ENCODE measurements at regions not wholly inside any gene's neighbourhood (a gene's known extent, or its start where the extent isn't known, plus 50 kb on each side); places are given as distances from the start of the nearest gene placed in this dataset.

GRCh38 chr3:78048698-78049097 lies 1008.8 kb downstream of the ROBO2 start:
- H3K36me3 ChIP-seq (ENCODE audit: control insufficient read depth in 1 of 2, insufficient read depth in 2 of 2, low read length in 2 of 2) = no peaks in the 10 kb centered on the region
- no peaks in the 10 kb centered on the region for H3K27me3 ChIP-seq (ENCODE audit: low read depth, low read length)
- H3K9me3 ChIP-seq (ENCODE audit: control insufficient read depth in 1 of 2, low read length in 2 of 2) = no peaks in the 10 kb centered on the region
- H3K27ac ChIP-seq (ENCODE audit: low read length) = no peak overlapping the region
- H3K4me3 ChIP-seq (ENCODE audit: low read depth in 1 of 2, low read length in 2 of 2) = no peak overlapping the region
- H3K4me1 ChIP-seq (ENCODE audit: control insufficient read depth in 1 of 2, insufficient read depth in 2 of 2, low read length in 2 of 2) = no peaks in the 10 kb centered on the region

GRCh38 chr3:78049521-78049920 lies 1009.6 kb downstream of the ROBO2 start:
- no peaks in the 10 kb centered on the region for H3K4me1 ChIP-seq (ENCODE audit: control insufficient read depth in 1 of 2, insufficient read depth in 2 of 2, low read length in 2 of 2)
- H3K27me3 ChIP-seq (ENCODE audit: low read depth, low read length) = no peaks in the 10 kb centered on the region
- H3K27ac ChIP-seq (ENCODE audit: low read length) = no peak overlapping the region
- no peaks in the 10 kb centered on the region for H3K36me3 ChIP-seq (ENCODE audit: control insufficient read depth in 1 of 2, insufficient read depth in 2 of 2, low read length in 2 of 2)
- H3K9me3 ChIP-seq (ENCODE audit: control insufficient read depth in 1 of 2, low read length in 2 of 2) = no peaks in the 10 kb centered on the region
- no peak overlapping the region for H3K4me3 ChIP-seq (ENCODE audit: low read depth in 1 of 2, low read length in 2 of 2)

GRCh38 chr3:78050276-78051065 lies 1010.6 kb downstream of the ROBO2 start:
- Histone ChIP-seq H3K36me3 (ENCODE audit: control insufficient read depth in 1 of 2, insufficient read depth in 2 of 2, low read length in 2 of 2) (no peaks in the 10 kb centered on the region), H3K9me3 (ENCODE audit: control insufficient read depth in 1 of 2, low read length in 2 of 2) (no peaks in the 10 kb centered on the region), H3K27me3 (ENCODE audit: low read depth, low read length) (no peaks in the 10 kb centered on the region), H3K4me1 (ENCODE audit: control insufficient read depth in 1 of 2, insufficient read depth in 2 of 2, low read length in 2 of 2) (no peaks in the 10 kb centered on the region), H3K4me3 (ENCODE audit: low read depth in 1 of 2, low read length in 2 of 2) (no peak overlapping the region), H3K27ac (ENCODE audit: low read length) (no peak overlapping the region)

GRCh38 chr3:78052746-78053145 lies 1012.8 kb downstream of the ROBO2 start:
- H3K4me1 ChIP-seq (ENCODE audit: control insufficient read depth in 1 of 2, insufficient read depth in 2 of 2, low read length in 2 of 2) = no peaks in the 10 kb centered on the region
- no peaks in the 10 kb centered on the region for H3K36me3 ChIP-seq (ENCODE audit: control insufficient read depth in 1 of 2, insufficient read depth in 2 of 2, low read length in 2 of 2)
- H3K9me3 ChIP-seq (ENCODE audit: control insufficient read depth in 1 of 2, low read length in 2 of 2) = no peaks in the 10 kb centered on the region
- no peak overlapping the region for H3K4me3 ChIP-seq (ENCODE audit: low read depth in 1 of 2, low read length in 2 of 2)
- H3K27me3 ChIP-seq (ENCODE audit: low read depth, low read length) = no peaks in the 10 kb centered on the region
- H3K27ac ChIP-seq (ENCODE audit: low read length) = no peak overlapping the region

GRCh38 chr3:78066287-78066686 lies 1026.4 kb downstream of the ROBO2 start:
- H3K27me3 ChIP-seq (ENCODE audit: low read depth, low read length) = no peaks in the 10 kb centered on the region
- no peaks in the 10 kb centered on the region for H3K36me3 ChIP-seq (ENCODE audit: control insufficient read depth in 1 of 2, insufficient read depth in 2 of 2, low read length in 2 of 2)
- H3K27ac ChIP-seq (ENCODE audit: low read length) = no peak overlapping the region
- no peaks in the 10 kb centered on the region for H3K4me1 ChIP-seq (ENCODE audit: control insufficient read depth in 1 of 2, insufficient read depth in 2 of 2, low read length in 2 of 2)
- no peak overlapping the region for H3K4me3 ChIP-seq (ENCODE audit: low read depth in 1 of 2, low read length in 2 of 2)
- no peaks in the 10 kb centered on the region for H3K9me3 ChIP-seq (ENCODE audit: control insufficient read depth in 1 of 2, low read length in 2 of 2)

- H3K4me3 ChIP-seq (ENCODE audit: low read depth in 1 of 2, low read length in 2 of 2) = no peak overlapping the region
- H3K36me3 ChIP-seq (ENCODE audit: control insufficient read depth in 1 of 2, insufficient read depth in 2 of 2, low read length in 2 of 2) = no peaks in the 10 kb centered on the region
- H3K27me3 ChIP-seq (ENCODE audit: low read depth, low read length) = no peaks in the 10 kb centered on the region
- H3K27ac ChIP-seq (ENCODE audit: low read length) = no peak overlapping the region
- H3K9me3 ChIP-seq (ENCODE audit: control insufficient read depth in 1 of 2, low read length in 2 of 2) = no peaks in the 10 kb centered on the region
- H3K4me1 ChIP-seq (ENCODE audit: control insufficient read depth in 1 of 2, insufficient read depth in 2 of 2, low read length in 2 of 2) = no peaks in the 10 kb centered on the region
Observed at GRCh38 chr3:78070188-78070587, 1030.3 kb downstream of the ROBO2 start.

- Histone ChIP-seq H3K9me3 (ENCODE audit: control insufficient read depth in 1 of 2, low read length in 2 of 2) (no peaks in the 10 kb centered on the region), H3K27me3 (ENCODE audit: low read depth, low read length) (no peaks in the 10 kb centered on the region), H3K4me1 (ENCODE audit: control insufficient read depth in 1 of 2, insufficient read depth in 2 of 2, low read length in 2 of 2) (no peaks in the 10 kb centered on the region), H3K36me3 (ENCODE audit: control insufficient read depth in 1 of 2, insufficient read depth in 2 of 2, low read length in 2 of 2) (no peaks in the 10 kb centered on the region), H3K4me3 (ENCODE audit: low read depth in 1 of 2, low read length in 2 of 2) (no peak overlapping the region), H3K27ac (ENCODE audit: low read length) (no peak overlapping the region)
Observed at GRCh38 chr3:78076379-78076778, 1036.5 kb downstream of the ROBO2 start.

GRCh38 chr3:78077178-78077577 lies 1037.3 kb downstream of the ROBO2 start:
- H3K4me3 ChIP-seq (ENCODE audit: low read depth in 1 of 2, low read length in 2 of 2) = no peak overlapping the region
- H3K27me3 ChIP-seq (ENCODE audit: low read depth, low read length) = no peaks in the 10 kb centered on the region
- H3K9me3 ChIP-seq (ENCODE audit: control insufficient read depth in 1 of 2, low read length in 2 of 2) = no peaks in the 10 kb centered on the region
- H3K36me3 ChIP-seq (ENCODE audit: control insufficient read depth in 1 of 2, insufficient read depth in 2 of 2, low read length in 2 of 2) = no peaks in the 10 kb centered on the region
- no peaks in the 10 kb centered on the region for H3K4me1 ChIP-seq (ENCODE audit: control insufficient read depth in 1 of 2, insufficient read depth in 2 of 2, low read length in 2 of 2)
- H3K27ac ChIP-seq (ENCODE audit: low read length) = no peak overlapping the region

- H3K4me3 ChIP-seq (ENCODE audit: low read depth in 1 of 2, low read length in 2 of 2) = no peak overlapping the region
- H3K27me3 ChIP-seq (ENCODE audit: low read depth, low read length) = no peaks in the 10 kb centered on the region
- no peaks in the 10 kb centered on the region for H3K4me1 ChIP-seq (ENCODE audit: control insufficient read depth in 1 of 2, insufficient read depth in 2 of 2, low read length in 2 of 2)
- H3K36me3 ChIP-seq (ENCODE audit: control insufficient read depth in 1 of 2, insufficient read depth in 2 of 2, low read length in 2 of 2) = no peaks in the 10 kb centered on the region
- no peak overlapping the region for H3K27ac ChIP-seq (ENCODE audit: low read length)
- H3K9me3 ChIP-seq (ENCODE audit: control insufficient read depth in 1 of 2, low read length in 2 of 2) = no peaks in the 10 kb centered on the region
Observed at GRCh38 chr3:78077842-78078241, 1037.9 kb downstream of the ROBO2 start.

GRCh38 chr3:78079514-78079913 lies 1039.6 kb downstream of the ROBO2 start:
- Histone ChIP-seq H3K4me1 (ENCODE audit: control insufficient read depth in 1 of 2, insufficient read depth in 2 of 2, low read length in 2 of 2) (no peaks in the 10 kb centered on the region), H3K9me3 (ENCODE audit: control insufficient read depth in 1 of 2, low read length in 2 of 2) (no peaks in the 10 kb centered on the region), H3K4me3 (ENCODE audit: low read depth in 1 of 2, low read length in 2 of 2) (no peak overlapping the region), H3K27me3 (ENCODE audit: low read depth, low read length) (no peaks in the 10 kb centered on the region), H3K27ac (ENCODE audit: low read length) (no peak overlapping the region), H3K36me3 (ENCODE audit: control insufficient read depth in 1 of 2, insufficient read depth in 2 of 2, low read length in 2 of 2) (no peaks in the 10 kb centered on the region)

GRCh38 chr3:78086150-78086549 lies 1046.3 kb downstream of the ROBO2 start:
- no peak overlapping the region for H3K27ac ChIP-seq (ENCODE audit: low read length)
- no peaks in the 10 kb centered on the region for H3K36me3 ChIP-seq (ENCODE audit: control insufficient read depth in 1 of 2, insufficient read depth in 2 of 2, low read length in 2 of 2)
- H3K27me3 ChIP-seq (ENCODE audit: low read depth, low read length) = no peaks in the 10 kb centered on the region
- H3K9me3 ChIP-seq (ENCODE audit: control insufficient read depth in 1 of 2, low read length in 2 of 2) = no peaks in the 10 kb centered on the region
- H3K4me3 ChIP-seq (ENCODE audit: low read depth in 1 of 2, low read length in 2 of 2) = no peak overlapping the region
- H3K4me1 ChIP-seq (ENCODE audit: control insufficient read depth in 1 of 2, insufficient read depth in 2 of 2, low read length in 2 of 2) = no peaks in the 10 kb centered on the region

GRCh38 chr3:78087134-78087533 lies 1047.2 kb downstream of the ROBO2 start:
- no peaks in the 10 kb centered on the region for H3K27me3 ChIP-seq (ENCODE audit: low read depth, low read length)
- H3K4me3 ChIP-seq (ENCODE audit: low read depth in 1 of 2, low read length in 2 of 2) = no peak overlapping the region
- no peaks in the 10 kb centered on the region for H3K4me1 ChIP-seq (ENCODE audit: control insufficient read depth in 1 of 2, insufficient read depth in 2 of 2, low read length in 2 of 2)
- no peak overlapping the region for H3K27ac ChIP-seq (ENCODE audit: low read length)
- no peaks in the 10 kb centered on the region for H3K9me3 ChIP-seq (ENCODE audit: control insufficient read depth in 1 of 2, low read length in 2 of 2)
- no peaks in the 10 kb centered on the region for H3K36me3 ChIP-seq (ENCODE audit: control insufficient read depth in 1 of 2, insufficient read depth in 2 of 2, low read length in 2 of 2)
